Psoas muscle (tissue), 7 donors: ENCODE measurements at regions not wholly inside any gene's neighbourhood (a gene's known extent, or its start where the extent isn't known, plus 50 kb on each side); places are given as distances from the start of the nearest gene placed in this dataset.

Source experiments
- ATAC-seq, 4 donors: fragments of 200-7000 bp; cut with Tn5 transposase; one replicate each; pipeline ENCODE4 v1.9.1; 2020; ENCODE audit warnings: moderate library complexity in 3 of 4, mild to moderate bottlenecking in 2 of 4
- DNase-seq, 2 donors: peaks; one replicate each; pipeline ENCODE4 v3.0.0-alpha.2; 2020
- H3K27ac ChIP-seq: fragments of 200-600 bp; one replicate; pipeline ENCODE4 v1.8.0; 2022
- H3K27me3 ChIP-seq, 3 donors: fragments of 200-600 bp in 1 of 3; one replicate each; pipeline versions ENCODE4 v1.6.1 to v1.8.0; 2013 to 2022; ENCODE audit warnings: low read length in 2 of 3, mild to moderate bottlenecking in 2 of 3, moderate library complexity in 1 of 3; ENCODE audit not compliant: insufficient read depth in 3 of 3
- H3K36me3 ChIP-seq, 2 donors: fragments of 200-600 bp in 1 of 2; one replicate each; pipeline versions ENCODE4 v1.6.1 to v1.8.0; 2013 to 2022; ENCODE audit warnings: low read depth in 1 of 2, mild to moderate bottlenecking in 1 of 2, moderate library complexity in 1 of 2; ENCODE audit not compliant: insufficient read depth in 1 of 2
- H3K4me1 ChIP-seq: fragments of 200-600 bp; one replicate; pipeline ENCODE4 v1.8.0; 2022
- H3K4me3 ChIP-seq: fragments of 200-600 bp; one replicate; pipeline ENCODE4 v1.8.0; 2022; ENCODE audit warnings: mild to moderate bottlenecking
- H3K9me3 ChIP-seq: fragments of 200-600 bp; one replicate; pipeline ENCODE4 v1.8.0; 2022
- CTCF ChIP-seq: fragments of 200-600 bp; IDR thresholded peaks from one replicate; pipeline ENCODE4 v1.8.0; 2022; ENCODE audit warnings: antibody characterized with exemption
- WGBS, 3 donors: extraction: QIAGEN DNeasy Blood & Tissue Kit; methylation state at CpG; one replicate each; pipeline versions ENCODE4 v1.1.6 to v1.1.7; 2013; 5-methylcytosine and 5-hydroxymethylcytosine counted together
- intact Hi-C, 2 donors: fragments of 100-400 bp; cut with DNase I; formaldehyde crosslinking; loops; one replicate each; pipeline versions ENCODE4 v1.11.0 to v1.14.2; 2022
- donor health status: healthy with polysubstance abuse.
- donor health status: DM: no; HTN: no; CAD: no; lungs with moderate emphysema.
- donor health status: Bipolar disorder and iron deficiency.
- donor health status: healthy.
- donor health status: DM: yes; HTN: yes; CAD: no.
- donor health status: DM: no; HTN: no; CAD: no.
- donor health status: DM: yes; HTN: yes; CAD: no.

DNA sequence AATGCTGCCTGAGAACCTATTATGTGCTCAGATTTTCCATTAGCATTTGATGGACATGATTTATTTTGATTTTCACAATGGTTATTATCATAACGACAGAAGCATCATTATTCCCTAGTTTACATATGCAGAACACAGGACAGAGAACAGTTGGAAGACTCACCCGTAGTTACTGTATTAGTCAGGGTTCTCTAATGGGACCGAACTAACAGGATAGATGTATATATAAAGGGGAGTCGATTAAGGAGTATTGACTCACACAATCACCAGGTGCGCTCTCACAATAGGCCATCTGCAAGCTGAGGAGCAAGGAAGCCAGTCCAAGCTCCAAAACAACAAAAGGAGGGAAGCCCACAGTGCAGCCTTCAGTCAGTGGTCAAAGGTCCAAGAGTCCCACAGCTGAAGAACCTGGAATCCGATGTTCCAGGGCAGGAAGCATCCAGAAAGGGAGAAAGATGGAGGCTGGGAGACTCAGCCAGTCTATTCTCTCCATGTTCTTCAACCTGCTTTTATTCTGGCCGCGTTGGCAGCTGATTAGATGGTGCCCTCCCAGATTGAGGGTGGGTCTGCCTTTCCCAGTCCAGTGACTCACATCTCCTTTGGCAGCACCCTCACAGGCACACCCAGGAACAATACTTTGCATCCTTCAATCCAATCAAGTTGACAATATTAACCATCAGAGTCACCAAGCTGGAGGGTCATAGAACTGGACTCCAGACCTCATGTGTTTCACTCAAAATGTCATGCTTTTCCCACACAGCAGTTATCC, 92.7 kb upstream of the XYLT1 start:
- Histone ChIP-seq H3K36me3 (no peaks in the 10 kb centered on the region), H3K27ac (no peak overlapping the region), H3K4me1 (no peaks in the 10 kb centered on the region), H3K9me3 (no peaks in the 10 kb centered on the region), H3K27me3 (peaks cover 0 to 10% (median 3%) of the 10 kb centered on the region in 3 donors), H3K4me3 (no peak overlapping the region)
- DNase-seq = no peak
- WGBS, 3 donors = 71 to 79% (median 77%) methylated on average over 8 of the region's 8 CpGs
- ATAC-seq = no peak
- intact Hi-C loops = no loop called here
- no peak for TF ChIP-seq CTCF

GRCh38 chr16:17561056-17561455, 90.3 kb upstream of the XYLT1 start:
- WGBS, 3 donors = 65 to 70% (median 66%) methylated on average over 10 of the region's 10 CpGs
- Histone ChIP-seq H3K9me3 (no peaks in the 10 kb centered on the region), H3K27me3 (peaks cover 0 to 10% (median 3%) of the 10 kb centered on the region in 3 donors), H3K27ac (no peak overlapping the region), H3K4me3 (no peak overlapping the region), H3K36me3 (no peaks in the 10 kb centered on the region), H3K4me1 (no peaks in the 10 kb centered on the region)
- intact Hi-C loops = no loop called here
- TF ChIP-seq CTCF = no peak
- DNase-seq (no peak), ATAC-seq (no peak)

GRCh38 chr16:17560548-17560947, 89.8 kb upstream of the XYLT1 start:
- 67 to 68% (median 68%) methylated on average over 3 of the region's 3 CpGs for WGBS, 3 donors
- Histone ChIP-seq H3K4me3 (no peak overlapping the region), H3K9me3 (no peaks in the 10 kb centered on the region), H3K27ac (no peak overlapping the region), H3K27me3 (peaks cover 0 to 10% (median 3%) of the 10 kb centered on the region in 3 donors), H3K4me1 (no peaks in the 10 kb centered on the region), H3K36me3 (no peaks in the 10 kb centered on the region)
- no peak for TF ChIP-seq CTCF
- ATAC-seq (no peak), DNase-seq (no peak)
- intact Hi-C loops = no loop called here

DNA sequence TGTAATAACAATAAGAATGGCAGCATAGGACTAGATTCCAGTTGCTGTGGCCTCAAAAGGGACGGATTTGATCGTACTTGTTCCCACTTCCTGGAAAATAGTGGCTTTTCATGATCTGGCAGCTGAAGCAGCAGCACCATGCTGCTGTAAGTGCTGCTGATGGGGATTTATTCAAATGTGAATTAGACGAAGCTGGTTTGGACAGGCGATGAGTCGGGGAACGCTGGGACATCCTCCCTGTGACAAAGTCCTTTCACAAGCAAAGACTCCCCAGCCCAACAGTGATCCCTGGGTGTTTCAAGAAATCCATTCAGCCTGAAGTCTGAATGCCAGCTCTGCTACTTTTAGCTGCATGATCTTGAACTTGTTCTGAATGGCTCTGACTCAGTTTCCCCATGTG, 88.6 kb upstream of the XYLT1 start:
- DNase-seq = no peak
- no peak for ATAC-seq
- WGBS, 3 donors = 69 to 74% (median 71%) methylated on average over 6 of the region's 6 CpGs
- no peaks in the 10 kb centered on the region for H3K9me3 ChIP-seq
- H3K36me3 ChIP-seq = no peaks in the 10 kb centered on the region
- no peaks in the 10 kb centered on the region for H3K4me1 ChIP-seq
- intact Hi-C loops = no loop called here
- no peak overlapping the region for H3K4me3 ChIP-seq
- peaks cover 0 to 10% (median 3%) of the 10 kb centered on the region in 3 donors for H3K27me3 ChIP-seq
- H3K27ac ChIP-seq = no peak overlapping the region
- no peak for TF ChIP-seq CTCF

GRCh38 chr16:17557949-17558348, 87.2 kb upstream of the XYLT1 start:
- DNase-seq = no peak
- no peak for TF ChIP-seq CTCF
- Histone ChIP-seq H3K4me1 (no peaks in the 10 kb centered on the region), H3K27ac (no peak overlapping the region), H3K4me3 (no peak overlapping the region), H3K27me3 (peaks cover 0 to 10% (median 3%) of the 10 kb centered on the region in 3 donors), H3K9me3 (no peaks in the 10 kb centered on the region), H3K36me3 (no peaks in the 10 kb centered on the region)
- 44 to 62% (median 58%) methylated on average over 5 of the region's 5 CpGs for WGBS, 3 donors
- intact Hi-C loops = no loop called here
- ATAC-seq = no peak
